ENCODE measurements at regions not wholly inside any gene's neighbourhood (a gene's known extent, or its start where the extent isn't known, plus 50 kb on each side); places are given as distances from the start of the nearest gene placed in this dataset.
"Not testable (repeated sequence)": the region's sequence is repeated elsewhere in the genome, so short reads cannot be mapped to it uniquely, and the experiment has no call there.

- DNase-seq: no peak
Measured at GRCh38 chr3:101950985-101951733, 101.8 kb downstream of the NFKBIZ start.

GRCh38 chr3:101954361-101954760, 105.0 kb downstream of the NFKBIZ start:
- DNase-seq: no peak

GRCh38 chr3:101954936-101955335, 105.6 kb downstream of the NFKBIZ start:
- no peak for DNase-seq

- no peak for DNase-seq
Measured at GRCh38 chr3:101962055-101962454, 112.7 kb downstream of the NFKBIZ start.

- no peak for DNase-seq
Measured at GRCh38 chr3:101963902-101964362, 114.6 kb downstream of the NFKBIZ start.

- peak; percentile 1 for DNase-seq
Measured at GRCh38 chr3:101964861-101965260, 115.5 kb downstream of the NFKBIZ start.

- DNase-seq: no peak
Measured at GRCh38 chr3:101966226-101966625, 116.9 kb downstream of the NFKBIZ start.

GRCh38 chr3:101970212-101970611, 120.9 kb downstream of the NFKBIZ start:
- no peak for DNase-seq

- no peak for DNase-seq
Measured at GRCh38 chr3:101970905-101971304, 121.6 kb downstream of the NFKBIZ start.

GRCh38 chr3:101972430-101973162, 123.3 kb downstream of the NFKBIZ start:
- DNase-seq: no peak

GRCh38 chr3:101973163-101973505, 123.8 kb downstream of the NFKBIZ start:
- no peak for DNase-seq

- not testable (repeated sequence) for DNase-seq
Measured at GRCh38 chr3:101975415-101975814, 126.1 kb downstream of the NFKBIZ start.

GRCh38 chr3:101976473-101976872, 127.2 kb downstream of the NFKBIZ start:
- no peak for DNase-seq

GRCh38 chr3:101978348-101978747, 129.0 kb downstream of the NFKBIZ start:
- DNase-seq: no peak

- DNase-seq: no peak
Measured at GRCh38 chr3:101979033-101979432, 129.7 kb downstream of the NFKBIZ start.

GRCh38 chr3:101984356-101984755, 135.0 kb downstream of the NFKBIZ start:
- no peak for DNase-seq

GRCh38 chr3:101988596-101988995, 139.3 kb downstream of the NFKBIZ start:
- no peak for DNase-seq

GRCh38 chr3:101989578-101990200, 140.4 kb downstream of the NFKBIZ start:
- DNase-seq: no peak

- no peak for DNase-seq
Measured at GRCh38 chr3:101992863-101993262, 143.5 kb downstream of the NFKBIZ start.

GRCh38 chr3:101994386-101994785, 145.1 kb downstream of the NFKBIZ start:
- DNase-seq: no peak

- no peak for DNase-seq
Measured at GRCh38 chr3:101995371-101996046, 146.2 kb downstream of the NFKBIZ start.

GRCh38 chr3:101996832-101997231, 147.5 kb downstream of the NFKBIZ start:
- DNase-seq: no peak

- DNase-seq: no peak
Measured at GRCh38 chr3:101998256-101998926, 149.1 kb downstream of the NFKBIZ start.
